Kidney capillary endothelial cell (primary cell): ENCODE measurements at regions not wholly inside any gene's neighbourhood (a gene's known extent, or its start where the extent isn't known, plus 50 kb on each side); places are given as distances from the start of the nearest gene placed in this dataset.
A peak's percentile ranks its signal among the peaks of the same experiment; 100 is the strongest.
"Not testable (repeated sequence)": the region's sequence is repeated elsewhere in the genome, so short reads cannot be mapped to it uniquely, and the experiment has no call there.

ENCODE experiments used
- DNase-seq: peaks from one replicate; pipeline ENCODE4 v3.0.0-alpha.2; 2018; ENCODE audit warnings: low spot score

DNA sequence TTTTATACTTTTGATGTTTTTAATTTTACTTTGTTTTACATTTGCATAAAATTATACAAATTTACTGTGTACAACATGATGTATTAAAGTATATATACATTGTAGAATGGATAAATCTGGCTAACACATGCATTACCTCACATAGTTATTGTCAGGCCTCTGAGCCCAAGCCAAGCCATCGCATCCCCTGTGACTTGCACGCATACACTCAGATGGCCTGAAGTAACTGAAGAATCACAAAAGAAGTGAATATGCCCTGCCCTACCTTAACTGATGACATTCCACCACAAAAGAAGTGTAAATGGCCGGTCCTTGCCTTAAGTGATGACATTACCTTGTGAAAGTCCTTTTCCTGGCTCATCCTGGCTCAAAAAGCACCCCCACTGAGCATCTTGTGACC lies 355.1 kb upstream of the TNC start:
- not testable (repeated sequence) for DNase-seq

GRCh38 chr9:115481769-115482168 lies 363.8 kb upstream of the TNC start:
- no peak for DNase-seq

DNA sequence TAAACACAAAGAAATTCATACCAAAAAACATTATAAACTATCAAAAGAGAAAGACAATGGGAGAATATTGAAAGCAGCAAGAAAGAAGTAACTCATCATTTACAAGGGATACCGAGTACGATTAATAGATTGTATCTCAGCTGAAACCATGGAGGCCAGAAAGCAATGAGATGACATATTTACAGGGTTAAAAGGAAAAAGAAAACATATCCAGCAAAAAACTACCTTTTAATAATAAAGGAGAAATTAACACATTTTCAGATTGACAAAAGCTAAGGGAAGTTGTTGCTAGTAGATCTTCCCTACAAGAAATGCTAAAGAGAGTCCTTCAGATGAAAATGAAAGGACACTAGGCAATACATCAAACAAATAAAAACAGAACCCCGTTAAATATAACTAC lies 364.8 kb upstream of the TNC start:
- DNase-seq, result no peak

GRCh38 chr9:115492869-115493268 lies 374.9 kb upstream of the TNC start:
- no peak for DNase-seq

- DNase-seq, result no peak
These were observed 376.4 kb upstream of the TNC start for GRCh38 chr9:115494393-115494792.

GRCh38 chr9:115495052-115495635 lies 377.2 kb upstream of the TNC start:
- DNase-seq, result no peak

GRCh38 chr9:115495836-115496235 lies 377.9 kb upstream of the TNC start:
- DNase-seq, result no peak

DNA sequence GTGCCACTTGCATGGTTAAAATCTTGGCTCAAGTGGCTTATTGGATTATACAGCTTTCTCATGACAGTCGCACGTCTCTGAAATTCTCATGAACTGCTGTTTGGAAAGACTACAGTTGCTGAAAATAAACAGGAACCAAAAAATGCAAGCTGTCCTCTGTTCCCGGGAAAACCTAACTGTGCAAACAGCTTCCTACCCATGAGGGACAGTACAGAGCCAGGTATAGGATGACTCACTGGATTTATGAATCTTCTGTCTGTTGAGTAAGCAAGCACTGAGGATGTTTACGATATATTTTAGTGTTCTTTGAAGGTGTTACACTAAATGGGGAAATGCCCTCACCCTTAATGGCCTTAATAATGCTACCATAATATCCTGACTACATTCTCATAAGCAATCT lies 380.3 kb upstream of the TNC start:
- no peak for DNase-seq

- DNase-seq, result no peak
These were observed 389.2 kb upstream of the TNC start for GRCh38 chr9:115507148-115507547.

DNA sequence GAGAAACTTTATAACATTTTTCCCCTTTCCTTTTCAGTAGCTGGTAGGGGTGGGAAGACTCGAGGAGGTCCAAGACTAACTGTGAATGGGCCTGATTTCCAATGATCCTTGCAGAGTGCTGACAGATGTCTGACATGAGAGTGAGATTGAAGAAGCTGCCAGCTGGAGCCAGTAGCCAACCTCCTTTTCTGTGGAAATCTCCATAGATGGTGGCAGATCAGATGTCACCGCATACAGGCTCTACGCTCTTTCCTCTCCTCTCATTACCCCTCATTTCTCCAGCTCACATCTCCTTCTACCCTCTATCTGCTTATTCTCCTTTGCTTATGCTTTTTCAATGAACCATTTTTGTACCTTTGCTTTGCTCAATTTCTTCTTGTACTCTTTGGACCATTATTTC lies 395.2 kb upstream of the TNC start:
- DNase-seq, result no peak

DNA sequence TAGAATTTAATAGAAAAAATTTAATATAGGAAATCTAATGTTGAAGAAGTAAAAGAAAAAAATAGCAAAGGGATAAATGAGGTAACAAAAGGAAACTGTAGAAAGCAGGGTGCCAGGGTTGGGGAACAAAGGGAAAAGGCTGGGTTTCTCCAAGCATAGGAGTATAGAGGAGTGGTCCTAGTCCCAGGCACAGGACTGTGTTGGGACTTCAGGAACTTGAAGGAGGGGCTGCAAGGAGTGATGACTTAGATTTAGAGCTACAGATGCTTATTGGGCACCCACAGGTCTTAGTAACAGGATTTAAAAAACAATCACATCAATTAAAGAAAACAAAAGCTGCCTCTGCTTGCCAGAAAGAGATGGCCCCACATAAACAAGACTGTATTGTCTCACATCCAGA lies 396.5 kb upstream of the TNC start:
- no peak for DNase-seq

DNA sequence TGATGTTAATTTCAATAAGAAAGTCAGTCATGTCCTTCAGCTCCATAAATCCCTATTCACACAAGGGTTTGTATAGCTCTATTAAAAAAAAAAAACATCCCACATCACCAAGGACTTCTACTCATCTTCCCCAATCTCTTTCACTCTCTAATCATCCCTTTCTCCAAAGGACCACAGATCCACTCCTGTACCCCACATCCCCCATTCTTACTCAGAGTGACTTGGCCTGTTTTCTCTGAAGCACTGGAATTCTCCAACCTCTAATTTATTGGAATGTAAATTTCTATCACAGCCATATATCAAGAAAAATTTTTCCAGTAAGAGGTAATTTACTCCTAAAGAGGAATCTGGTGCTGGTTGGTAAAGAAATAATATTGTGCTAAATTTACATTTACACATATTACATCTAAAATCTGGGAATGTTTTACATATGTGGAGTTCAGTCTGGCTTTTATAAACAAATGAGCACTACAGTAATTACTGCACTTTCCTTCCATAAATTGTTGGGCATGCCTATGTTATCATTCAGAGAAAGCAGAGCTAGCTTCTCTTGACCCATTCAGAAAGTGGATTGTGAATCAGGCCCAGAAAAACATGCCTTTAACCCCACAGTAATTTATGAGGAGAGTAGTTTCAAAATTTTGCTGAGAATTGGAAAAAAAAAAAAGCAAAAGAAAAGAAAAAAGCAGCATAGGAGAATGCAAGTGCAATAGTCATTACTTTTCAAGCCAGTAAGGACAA lies 399.5 kb upstream of the TNC start:
- no peak for DNase-seq

GRCh38 chr9:115520646-115521045 lies 402.7 kb upstream of the TNC start:
- DNase-seq, result no peak

DNA sequence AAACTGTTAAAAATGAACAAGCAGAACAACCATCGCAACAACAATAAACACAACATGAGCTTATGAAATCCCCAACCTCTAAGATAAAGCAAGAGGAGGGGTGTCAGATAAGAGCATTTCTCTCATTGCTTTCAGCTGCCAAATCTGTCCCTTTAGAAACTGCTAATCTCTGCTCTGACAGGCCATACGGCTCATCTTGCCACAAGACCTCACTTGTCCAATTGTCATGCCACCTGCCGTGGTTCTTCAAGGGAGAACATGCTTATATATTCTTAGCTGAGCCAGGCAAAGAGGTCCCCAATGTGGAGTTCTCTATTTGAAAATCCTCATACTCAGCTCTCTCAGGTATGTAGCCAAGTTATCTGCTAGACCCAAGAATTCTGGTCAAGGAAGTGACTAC lies 405.0 kb upstream of the TNC start:
- no peak for DNase-seq

DNA sequence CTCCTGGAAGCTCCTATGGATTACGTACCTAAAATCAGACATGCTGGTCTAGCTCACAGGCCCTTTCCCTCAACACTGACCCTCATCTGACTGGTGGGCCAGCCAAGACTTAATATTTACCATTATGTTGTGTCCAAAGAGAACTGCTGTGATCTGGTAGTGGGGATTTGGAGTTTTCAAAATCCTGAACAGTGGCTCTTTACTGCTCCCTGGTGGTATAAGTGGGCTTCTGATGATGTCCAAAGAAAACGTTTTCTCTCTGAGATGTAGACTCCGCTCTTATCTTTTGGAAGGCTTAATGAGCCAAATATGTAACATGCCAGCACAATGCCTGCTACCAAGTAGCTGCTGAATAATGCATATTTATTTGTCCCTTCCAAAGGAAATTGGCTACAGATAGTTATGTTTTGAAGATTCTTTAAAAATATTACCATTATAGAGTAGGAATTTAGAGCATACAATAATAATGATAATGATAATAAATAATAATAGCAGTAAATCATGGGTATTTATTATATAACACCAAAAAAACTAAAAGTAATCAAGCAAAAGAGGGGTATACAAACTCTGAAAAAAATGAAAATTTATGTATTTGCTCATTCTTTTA lies 406.6 kb upstream of the TNC start:
- peak; percentile 9 for DNase-seq

DNA sequence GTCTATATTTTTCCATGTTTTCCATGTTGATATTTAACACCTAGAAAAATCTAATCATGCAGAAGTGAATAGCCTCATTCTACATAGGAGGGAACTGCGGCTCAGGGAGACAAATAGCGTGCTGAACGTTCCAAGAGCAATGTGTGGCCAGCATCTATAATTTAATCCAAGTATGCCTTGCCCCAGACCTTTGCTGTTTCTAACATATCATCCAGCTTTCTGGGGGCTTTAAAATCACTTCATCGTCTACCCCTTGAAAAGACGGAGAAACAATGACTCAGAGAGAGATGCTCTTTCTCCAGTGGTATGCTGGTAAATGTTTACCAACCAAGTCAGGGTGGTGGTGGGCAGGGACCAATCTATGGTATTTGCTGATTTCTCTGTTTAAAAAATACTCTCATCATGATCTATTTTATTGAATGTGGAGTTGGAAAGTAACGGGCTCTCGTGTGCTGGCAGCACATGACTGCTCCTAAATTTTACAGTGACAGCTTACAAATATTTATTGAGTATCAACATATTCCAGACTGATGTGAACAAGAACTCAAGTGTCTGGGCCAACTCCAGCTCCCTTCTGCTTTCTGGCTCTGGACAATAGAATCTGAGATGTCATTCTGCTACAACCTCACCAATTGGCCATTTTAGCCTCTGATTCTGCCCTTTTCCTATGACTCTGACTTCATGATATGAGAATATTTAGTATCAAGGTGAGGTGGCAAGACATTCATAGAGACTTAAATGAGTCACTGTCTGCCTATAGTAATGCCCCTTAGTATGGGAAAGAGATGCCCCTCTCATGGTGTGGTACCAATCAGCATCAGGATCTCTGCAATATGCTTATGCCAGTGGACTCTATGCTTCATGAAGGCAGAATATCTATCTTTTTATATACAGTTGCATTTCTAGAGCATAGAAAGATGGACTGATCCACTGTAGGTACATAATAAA lies 407.4 kb upstream of the TNC start:
- DNase-seq, result no peak

- DNase-seq, result no peak
These were observed 413.6 kb upstream of the TNC start for GRCh38 chr9:115531410-115532125.

DNA sequence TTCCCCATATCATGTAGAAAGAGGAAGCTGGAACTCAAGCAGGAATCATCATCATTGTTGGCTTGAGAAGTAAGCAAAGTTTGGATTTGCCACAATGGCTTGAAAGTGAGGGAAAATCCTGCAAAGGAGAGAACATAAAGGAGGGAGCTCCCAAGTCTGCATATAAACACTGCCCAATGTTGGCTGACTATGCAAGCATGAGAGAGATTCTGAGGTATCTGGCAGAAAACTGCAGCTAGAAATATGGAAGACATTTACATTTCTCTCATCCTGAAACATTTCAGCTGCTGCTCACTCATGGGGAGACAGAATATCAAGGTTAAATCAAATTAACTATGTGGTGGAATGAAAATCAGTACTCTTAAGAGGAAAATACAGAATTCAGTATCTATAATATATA lies 415.6 kb upstream of the TNC start:
- no peak for DNase-seq

GRCh38 chr9:115540091-115540490 lies 422.1 kb upstream of the TNC start:
- DNase-seq, result no peak

DNA sequence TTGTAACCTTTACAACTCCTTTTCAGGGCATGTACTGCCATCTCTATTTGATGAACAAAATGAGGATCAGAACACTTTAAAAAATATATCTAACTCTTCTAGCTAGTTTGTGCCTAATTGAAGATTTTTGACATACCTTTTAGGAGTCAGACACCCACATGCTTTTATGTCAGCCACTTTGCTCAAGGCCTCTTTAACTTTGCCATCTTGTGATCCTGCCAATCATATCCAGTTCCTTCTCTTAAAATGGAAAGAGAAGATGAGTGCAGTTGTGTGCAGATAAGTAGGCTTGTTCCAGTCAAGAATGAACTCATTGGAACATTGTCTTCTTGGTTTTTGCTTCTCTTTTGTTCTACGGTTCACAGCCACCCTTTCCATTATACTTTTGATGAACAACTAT lies 425.6 kb upstream of the TNC start:
- no peak for DNase-seq

DNA sequence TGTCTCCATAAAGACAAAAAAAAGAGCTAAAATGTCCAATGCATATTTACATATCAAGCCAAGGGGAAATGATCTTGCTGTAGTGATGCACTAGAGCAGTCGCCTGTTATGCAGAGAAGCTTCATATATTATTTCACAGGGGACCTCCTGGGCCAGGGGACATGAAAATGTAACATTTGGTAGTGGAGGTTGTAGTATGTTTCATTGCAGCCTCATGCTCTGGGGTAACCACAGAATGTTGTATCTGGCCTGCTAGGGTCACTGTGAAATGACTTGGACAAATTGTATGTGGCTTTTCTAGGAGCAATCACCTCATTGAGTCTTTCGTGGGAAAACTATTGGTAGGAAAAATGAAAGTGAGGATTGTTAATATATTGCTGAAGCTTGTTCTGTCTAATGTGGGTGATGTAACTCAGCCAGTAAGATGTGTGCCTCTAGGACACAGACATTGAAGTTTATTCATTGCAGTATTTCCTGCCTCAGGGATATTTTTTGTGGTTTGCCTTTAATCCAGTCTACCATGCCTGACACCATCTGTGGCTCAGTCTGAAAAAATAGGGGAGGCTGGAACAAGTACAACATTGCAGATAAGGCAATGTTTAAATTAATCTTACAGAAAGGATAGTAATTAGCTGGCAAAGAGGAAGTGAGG lies 430.8 kb upstream of the TNC start:
- DNase-seq, result no peak
